ENCODE measurements at regions not wholly inside any gene's neighbourhood (a gene's known extent, or its start where the extent isn't known, plus 50 kb on each side); places are given as distances from the start of the nearest gene placed in this dataset.

GRCh38 chr5:109468737-109469420, 59.1 kb upstream of the PJA2 start:
- no peaks in the 10 kb centered on the region for H4K20me1 ChIP-seq (ENCODE audit: insufficient read depth, low read length)
- H3K4me2 ChIP-seq (ENCODE audit: low read length), result peak overlapping the region; percentile 63; the same call in 1 of the 2 replicates
- H3K79me2 ChIP-seq (ENCODE audit: low read length), result no peaks in the 10 kb centered on the region
- H3K9me3 ChIP-seq (ENCODE audit: insufficient read depth, low read length), result no peaks in the 10 kb centered on the region
- TF ChIP-seq EZH2phosphoT487 (IDR thresholded peaks at IDR 0.05; ENCODE audit: low read depth), result no peak
- peak; percentile 58 for TF ChIP-seq CTCF (IDR thresholded peaks at IDR 0.05; ENCODE audit: low read depth, low read length)
- H3K4me3 ChIP-seq (ENCODE audit: low read length), result no peak overlapping the region
- H2AFZ ChIP-seq (ENCODE audit: low read depth, low read length), result no peak overlapping the region
- no peak overlapping the region for H3K27ac ChIP-seq (ENCODE audit: low read length)
- H3K36me3 ChIP-seq (replicated peaks; ENCODE audit: low read depth, low read length), result no peaks in the 10 kb centered on the region
- no peaks in the 10 kb centered on the region for H3K27me3 ChIP-seq (ENCODE audit: low read depth, low read length)
- peaks cover 23% of the 10 kb centered on the region for H3K4me1 ChIP-seq (ENCODE audit: low read length)
- no peak overlapping the region for H3K9ac ChIP-seq (ENCODE audit: low read length)

- no peak overlapping the region for H3K9ac ChIP-seq (ENCODE audit: low read length)
- no peaks in the 10 kb centered on the region for H3K9me3 ChIP-seq (ENCODE audit: insufficient read depth, low read length)
- H4K20me1 ChIP-seq (ENCODE audit: insufficient read depth, low read length), result no peaks in the 10 kb centered on the region
- H3K36me3 ChIP-seq (replicated peaks; ENCODE audit: low read depth, low read length), result no peaks in the 10 kb centered on the region
- H2AFZ ChIP-seq (ENCODE audit: low read depth, low read length), result no peak overlapping the region
- peaks cover 23% of the 10 kb centered on the region for H3K4me1 ChIP-seq (ENCODE audit: low read length)
- H3K4me3 ChIP-seq (ENCODE audit: low read length), result no peak overlapping the region
- H3K4me2 ChIP-seq (ENCODE audit: low read length), result peak overlapping the region; percentile 63
- H3K27ac ChIP-seq (ENCODE audit: low read length), result no peak overlapping the region
- H3K27me3 ChIP-seq (ENCODE audit: low read depth, low read length), result no peaks in the 10 kb centered on the region
- H3K79me2 ChIP-seq (ENCODE audit: low read length), result no peaks in the 10 kb centered on the region
- no peak for TF ChIP-seq EZH2phosphoT487 (IDR thresholded peaks at IDR 0.05; ENCODE audit: low read depth)
- TF ChIP-seq CTCF (IDR thresholded peaks at IDR 0.05; ENCODE audit: low read depth, low read length), result no peak
Measured at GRCh38 chr5:109468288-109468676, 58.5 kb upstream of the PJA2 start.

GRCh38 chr5:109467058-109467457, 57.3 kb upstream of the PJA2 start:
- Histone ChIP-seq H3K36me3 (replicated peaks; ENCODE audit: low read depth, low read length) (no peaks in the 10 kb centered on the region), H3K4me1 (ENCODE audit: low read length) (peaks cover 23% of the 10 kb centered on the region), H3K27ac (ENCODE audit: low read length) (no peak overlapping the region), H3K9ac (ENCODE audit: low read length) (no peak overlapping the region), H3K4me3 (ENCODE audit: low read length) (0 out of 2 replicates have a peak overlapping the region, but pooled peaks have one; percentile 16), H3K4me2 (ENCODE audit: low read length) (peak overlapping the region; percentile 63), H2AFZ (ENCODE audit: low read depth, low read length) (no peak overlapping the region), H3K9me3 (ENCODE audit: insufficient read depth, low read length) (no peaks in the 10 kb centered on the region), H3K27me3 (ENCODE audit: low read depth, low read length) (no peaks in the 10 kb centered on the region), H3K79me2 (ENCODE audit: low read length) (no peaks in the 10 kb centered on the region), H4K20me1 (ENCODE audit: insufficient read depth, low read length) (no peaks in the 10 kb centered on the region)
- peak; percentile 47 for TF ChIP-seq CTCF (IDR thresholded peaks at IDR 0.05; ENCODE audit: low read depth, low read length)
- no peak for TF ChIP-seq EZH2phosphoT487 (IDR thresholded peaks at IDR 0.05; ENCODE audit: low read depth)
